BE2C (cell line): ENCODE measurements at regions not wholly inside any gene's neighbourhood (a gene's known extent, or its start where the extent isn't known, plus 50 kb on each side); places are given as distances from the start of the nearest gene placed in this dataset.

Source experiments
- DNase-seq: peaks from one replicate; pipeline ENCODE4 v3.0.0-alpha.2; 2020
- H3K27me3 ChIP-seq: fragments of 250-450 bp; sonication (Bioruptor Pico); 2 replicates; pipeline ENCODE4 v1.5.1; 2020; ENCODE audit warnings: mild to moderate bottlenecking
- H3K36me3 ChIP-seq: fragments of 250-450 bp; sonication (Bioruptor Pico); 2 replicates; pipeline ENCODE4 v1.5.1; 2020; ENCODE audit warnings: mild to moderate bottlenecking
- H3K4me1 ChIP-seq: fragments of 250-450 bp; sonication (Bioruptor Pico); 2 replicates; pipeline ENCODE4 v1.5.1; 2020
- H3K4me3 ChIP-seq: 2 replicates; pipeline ENCODE4 v1.5.1; 2011; ENCODE audit warnings: low read depth, low read length
- H3K9me3 ChIP-seq: fragments of 250-450 bp; sonication (Bioruptor Pico); 2 replicates; pipeline ENCODE4 v1.5.1; 2020
- TF ChIP-seq, protein P1 (sequence below): IDR thresholded peaks from 2 replicates; pipeline ENCODE4 v1.5.1; 2012; ENCODE audit warnings: mild to moderate bottlenecking, low read depth, low read length

- H3K4me3 ChIP-seq: no peak overlapping the region
- TF ChIP-seq, protein P1, sequence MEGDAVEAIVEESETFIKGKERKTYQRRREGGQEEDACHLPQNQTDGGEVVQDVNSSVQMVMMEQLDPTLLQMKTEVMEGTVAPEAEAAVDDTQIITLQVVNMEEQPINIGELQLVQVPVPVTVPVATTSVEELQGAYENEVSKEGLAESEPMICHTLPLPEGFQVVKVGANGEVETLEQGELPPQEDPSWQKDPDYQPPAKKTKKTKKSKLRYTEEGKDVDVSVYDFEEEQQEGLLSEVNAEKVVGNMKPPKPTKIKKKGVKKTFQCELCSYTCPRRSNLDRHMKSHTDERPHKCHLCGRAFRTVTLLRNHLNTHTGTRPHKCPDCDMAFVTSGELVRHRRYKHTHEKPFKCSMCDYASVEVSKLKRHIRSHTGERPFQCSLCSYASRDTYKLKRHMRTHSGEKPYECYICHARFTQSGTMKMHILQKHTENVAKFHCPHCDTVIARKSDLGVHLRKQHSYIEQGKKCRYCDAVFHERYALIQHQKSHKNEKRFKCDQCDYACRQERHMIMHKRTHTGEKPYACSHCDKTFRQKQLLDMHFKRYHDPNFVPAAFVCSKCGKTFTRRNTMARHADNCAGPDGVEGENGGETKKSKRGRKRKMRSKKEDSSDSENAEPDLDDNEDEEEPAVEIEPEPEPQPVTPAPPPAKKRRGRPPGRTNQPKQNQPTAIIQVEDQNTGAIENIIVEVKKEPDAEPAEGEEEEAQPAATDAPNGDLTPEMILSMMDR: no peak
- H3K9me3 ChIP-seq: no peaks in the 10 kb centered on the region
- H3K36me3 ChIP-seq: no peaks in the 10 kb centered on the region
- no peaks in the 10 kb centered on the region for H3K4me1 ChIP-seq
- no peak for DNase-seq
- H3K27me3 ChIP-seq: no peaks in the 10 kb centered on the region
Observed at GRCh38 chr18:6607343-6607742, 122.2 kb upstream of the ARHGAP28 start.

DNA sequence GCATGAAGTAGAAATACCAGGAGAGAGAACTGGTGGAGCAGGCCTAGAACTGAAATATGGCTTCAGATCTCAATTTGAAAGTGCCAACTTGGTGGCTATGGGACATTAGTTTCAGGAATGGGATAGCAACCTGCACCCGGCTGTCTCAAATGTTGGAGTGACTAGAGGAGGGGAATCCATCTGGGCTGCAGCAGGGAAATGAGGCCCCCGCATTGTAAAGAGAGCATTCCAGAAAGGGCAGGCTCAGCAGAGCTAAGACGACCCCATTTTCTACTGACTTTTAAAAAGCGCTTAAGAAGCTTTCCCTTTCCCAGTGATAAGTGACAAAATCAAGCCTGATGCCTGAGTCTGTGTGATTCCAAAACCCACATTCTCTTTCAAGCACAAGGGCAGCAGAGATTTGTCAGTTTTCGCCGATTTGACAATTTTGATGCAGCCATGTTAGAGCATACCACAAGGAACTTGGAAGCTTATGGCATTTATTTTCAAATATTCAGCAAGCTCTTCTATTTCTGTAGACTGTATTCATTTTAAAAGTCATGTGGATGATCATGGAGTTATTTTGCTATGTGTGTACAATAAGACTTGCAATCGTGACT, 119.8 kb upstream of the ARHGAP28 start:
- Histone ChIP-seq H3K4me1 (no peaks in the 10 kb centered on the region), H3K4me3 (no peak overlapping the region), H3K9me3 (no peaks in the 10 kb centered on the region), H3K27me3 (no peaks in the 10 kb centered on the region), H3K36me3 (no peaks in the 10 kb centered on the region)
- TF ChIP-seq, protein P1: no peak
- DNase-seq: no peak

GRCh38 chr18:6610466-6610865, 119.0 kb upstream of the ARHGAP28 start:
- H3K27me3 ChIP-seq: no peaks in the 10 kb centered on the region
- TF ChIP-seq, protein P1: no peak
- no peak for DNase-seq
- H3K9me3 ChIP-seq: no peaks in the 10 kb centered on the region
- H3K4me3 ChIP-seq: no peak overlapping the region
- no peaks in the 10 kb centered on the region for H3K4me1 ChIP-seq
- no peaks in the 10 kb centered on the region for H3K36me3 ChIP-seq

GRCh38 chr18:6613581-6613980, 115.9 kb upstream of the ARHGAP28 start:
- Histone ChIP-seq H3K4me3 (no peak overlapping the region), H3K4me1 (no peaks in the 10 kb centered on the region), H3K9me3 (no peaks in the 10 kb centered on the region), H3K27me3 (no peaks in the 10 kb centered on the region), H3K36me3 (no peaks in the 10 kb centered on the region)
- TF ChIP-seq, protein P1: no peak
- DNase-seq: no peak

- Histone ChIP-seq H3K36me3 (no peaks in the 10 kb centered on the region), H3K4me1 (no peaks in the 10 kb centered on the region), H3K4me3 (no peak overlapping the region), H3K9me3 (no peaks in the 10 kb centered on the region), H3K27me3 (no peaks in the 10 kb centered on the region)
- no peak for DNase-seq
- TF ChIP-seq, protein P1: no peak
Observed at GRCh38 chr18:6614952-6615351, 114.6 kb upstream of the ARHGAP28 start.

DNA sequence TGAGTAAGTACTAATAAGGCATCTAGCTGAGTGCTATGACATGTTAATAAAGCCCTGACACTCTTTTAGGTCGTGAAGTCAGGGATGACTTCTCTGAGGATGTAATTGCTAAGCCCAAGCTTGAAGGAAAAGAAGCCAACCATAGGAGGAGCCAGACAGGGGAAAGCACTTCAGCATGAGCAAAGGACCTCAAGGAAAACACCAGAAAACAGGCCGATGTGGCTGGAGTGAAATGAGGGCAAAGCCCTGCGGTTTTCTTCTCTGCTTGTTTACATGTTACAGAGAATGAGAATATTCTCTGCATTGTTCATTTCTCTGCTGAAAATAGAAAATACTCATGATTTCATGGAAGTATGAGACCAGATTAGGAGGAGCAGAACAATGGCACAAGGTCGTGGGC, 112.5 kb upstream of the ARHGAP28 start:
- Histone ChIP-seq H3K27me3 (no peaks in the 10 kb centered on the region), H3K36me3 (no peaks in the 10 kb centered on the region), H3K4me3 (no peak overlapping the region), H3K4me1 (no peaks in the 10 kb centered on the region), H3K9me3 (no peaks in the 10 kb centered on the region)
- DNase-seq: no peak
- TF ChIP-seq, protein P1: no peak
